GM19239 (cell line): ENCODE measurements at regions not wholly inside any gene's neighbourhood (a gene's known extent, or its start where the extent isn't known, plus 50 kb on each side); places are given as distances from the start of the nearest gene placed in this dataset.

Source experiments
- DNase-seq: peaks from one replicate; pipeline ENCODE4 v3.0.0; 2011; ENCODE audit warnings: low spot score; ENCODE audit not compliant: insufficient read length
- FAIRE-seq: peaks from 2 replicates; lab custom pipeline; 2011; peaks lifted over from hg19 to GRCh38; lab: Jason Lieb, UNC

DNA sequence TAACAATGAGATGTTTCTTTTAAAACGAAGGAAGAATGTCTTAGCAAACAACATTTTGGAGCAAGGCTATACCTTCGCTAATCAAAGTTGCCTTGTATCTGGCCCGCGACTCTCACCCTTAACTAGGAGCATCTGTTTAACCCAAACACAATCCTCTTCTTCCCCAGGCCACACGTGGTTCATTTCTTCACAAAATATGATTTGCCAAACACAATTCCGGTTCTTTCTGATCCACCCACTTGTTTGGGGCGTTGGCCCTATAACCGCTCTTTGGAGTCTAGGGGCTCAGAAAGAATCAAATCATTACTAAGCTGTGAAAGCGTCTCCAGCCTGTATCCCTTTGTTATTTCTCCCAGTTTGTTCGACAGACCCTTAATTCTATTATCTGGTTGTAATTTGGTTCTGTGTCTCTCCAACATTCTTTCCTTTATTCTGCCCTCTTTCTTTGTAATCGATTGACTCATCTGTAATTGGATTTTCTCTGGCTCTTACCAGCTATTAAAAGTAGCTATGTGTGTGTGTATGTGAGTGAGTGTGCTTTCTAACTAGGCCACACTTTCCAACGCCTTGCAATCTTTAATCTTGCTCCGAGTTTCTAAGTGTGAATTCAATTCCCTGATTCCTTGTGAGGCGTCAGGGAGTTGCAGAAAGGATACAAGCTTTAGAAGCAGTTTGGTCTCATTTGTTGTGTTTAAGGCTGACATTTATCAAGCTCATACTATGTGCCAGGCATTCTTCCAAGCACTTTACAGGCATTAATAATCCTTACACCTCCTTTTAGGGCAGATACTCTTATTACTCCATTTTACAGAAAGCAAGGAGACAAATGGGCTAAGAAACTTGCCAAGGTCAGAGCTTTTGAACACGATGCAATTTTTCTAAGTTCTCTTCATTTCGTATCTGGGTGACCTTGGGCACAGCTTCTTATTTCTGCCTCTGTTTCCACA lies 138.6 kb upstream of the CPEB2 start:
- FAIRE-seq (no peak), DNase-seq (no peak)

GRCh38 chr4:14864365-14865030 lies 137.8 kb upstream of the CPEB2 start:
- FAIRE-seq = no peak
- no peak for DNase-seq

DNA sequence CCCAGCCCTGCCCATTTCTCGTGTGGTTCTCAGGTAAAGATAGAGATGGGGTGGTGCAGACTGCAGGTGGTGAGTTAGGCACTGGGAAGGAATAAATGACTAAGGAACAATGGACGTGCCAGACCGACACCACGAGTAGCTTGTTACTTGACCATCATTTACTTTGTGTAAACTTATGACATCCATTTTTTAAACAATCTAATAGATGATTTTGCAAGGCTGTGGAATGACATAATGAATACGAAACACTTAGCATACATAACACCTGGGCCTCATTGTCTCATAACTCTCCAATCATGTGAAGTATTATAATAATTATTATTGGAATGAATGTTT lies 137.3 kb upstream of the CPEB2 start:
- no peak for DNase-seq
- no peak for FAIRE-seq

GRCh38 chr4:14865804-14866203 lies 136.5 kb upstream of the CPEB2 start:
- FAIRE-seq (no peak), DNase-seq (no peak)

DNA sequence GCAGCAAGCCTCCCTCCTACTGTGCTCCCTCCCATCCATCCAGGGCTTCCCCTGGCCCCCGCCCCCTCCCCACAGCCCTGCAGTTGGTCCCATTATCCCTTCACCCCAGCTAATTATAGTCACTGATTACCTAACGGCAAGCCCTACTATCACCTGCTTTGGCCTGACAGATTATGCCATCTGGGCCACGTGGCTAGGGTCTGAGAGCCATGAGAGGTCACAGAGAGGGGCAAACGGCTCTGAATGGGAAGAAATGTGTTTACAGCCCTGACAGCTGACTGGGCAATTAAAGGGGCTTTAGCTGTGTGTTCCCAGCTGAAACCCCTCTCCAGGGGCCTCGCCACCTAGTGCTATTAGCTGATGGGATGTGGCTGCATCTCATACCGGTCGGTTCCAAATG lies 134.4 kb upstream of the CPEB2 start:
- DNase-seq = no peak

GRCh38 chr4:14868426-14869395 lies 133.6 kb upstream of the CPEB2 start:
- DNase-seq = no peak
- peak; percentile 11 for FAIRE-seq

More for the DNA sequence above, 134.4 kb upstream of the CPEB2 start:
- FAIRE-seq = no peak

DNA sequence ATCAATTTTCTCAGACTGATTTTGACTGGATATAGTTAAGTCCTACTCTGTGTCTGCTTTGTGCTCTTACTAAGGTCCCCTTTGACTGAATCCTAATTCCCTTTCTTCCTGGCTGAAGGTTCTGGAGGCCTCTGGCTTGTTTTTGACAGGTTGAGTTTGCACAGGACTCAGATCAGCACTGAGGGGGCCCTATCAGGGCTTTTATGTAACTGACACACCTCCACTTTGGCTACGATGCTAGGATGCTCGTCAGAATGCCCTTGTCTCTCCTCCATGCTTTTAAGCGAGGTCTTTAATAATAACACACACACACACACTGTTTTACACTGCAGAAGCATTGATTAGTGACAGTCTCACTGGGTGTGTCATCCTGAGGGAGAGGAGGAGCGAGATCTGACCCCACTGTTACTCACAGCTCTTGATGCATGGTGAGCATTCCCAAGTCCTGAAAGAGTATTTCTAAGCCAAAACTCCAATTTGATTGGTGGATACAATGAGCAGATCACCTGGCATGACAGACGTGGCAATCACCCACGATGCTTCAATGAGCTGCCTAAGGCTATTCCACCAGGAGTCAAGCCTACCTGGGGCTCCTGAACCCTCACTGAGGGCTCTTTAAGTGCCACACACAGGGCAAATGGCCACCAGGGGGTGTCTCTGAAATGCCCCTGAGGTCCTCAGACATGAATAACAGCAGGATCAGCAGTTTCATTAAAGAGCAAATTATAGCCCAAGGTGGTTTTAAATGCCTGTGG lies 130.4 kb upstream of the CPEB2 start:
- FAIRE-seq (no peak), DNase-seq (no peak)

GRCh38 chr4:14874990-14875389 lies 127.3 kb upstream of the CPEB2 start:
- FAIRE-seq (peak; percentile 42), DNase-seq (no peak)

DNA sequence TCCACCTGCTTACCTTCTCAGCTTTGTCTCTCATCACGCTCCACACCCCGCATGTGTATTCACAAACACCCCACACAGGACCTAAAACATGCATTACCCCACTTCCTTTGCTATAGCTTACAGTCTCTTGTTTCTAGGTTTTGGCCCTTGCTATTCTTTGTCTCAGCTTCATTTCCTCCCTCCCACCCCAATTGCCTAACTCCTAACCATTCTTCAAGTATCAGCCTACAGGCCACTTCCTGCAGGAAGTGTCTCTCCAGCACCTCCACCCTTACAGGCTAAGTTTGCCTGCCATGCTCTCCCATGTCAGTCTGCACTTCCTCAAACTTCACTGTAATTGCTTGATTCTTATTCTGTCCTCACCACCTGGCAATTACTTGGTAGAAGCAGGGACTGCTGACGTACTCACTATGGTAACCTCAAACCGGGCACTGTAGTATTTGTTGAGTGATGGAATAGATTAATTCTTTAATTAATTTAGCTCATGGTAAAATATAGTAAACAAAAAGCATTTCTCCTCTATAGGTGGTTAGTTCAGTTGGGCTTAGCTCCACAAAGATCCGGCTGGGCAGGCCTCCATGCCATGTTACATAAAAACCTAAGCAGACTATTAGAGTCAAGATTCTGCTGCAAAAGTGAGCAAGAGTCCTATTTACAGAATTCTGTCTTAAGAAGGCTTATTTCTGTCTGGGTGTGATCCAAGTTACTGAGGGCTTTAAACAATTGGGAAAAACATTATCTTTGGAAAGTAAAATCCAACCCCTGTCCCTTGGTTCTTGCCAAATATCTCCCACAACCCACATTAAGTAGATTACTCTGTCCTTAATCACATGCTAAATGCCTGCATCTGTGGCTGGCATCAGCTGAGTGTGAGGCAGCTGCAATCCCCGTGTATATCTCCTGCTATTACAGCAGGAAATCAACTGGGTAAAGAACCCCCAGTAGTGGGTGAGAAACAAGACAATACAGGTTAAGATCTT lies 124.7 kb upstream of the CPEB2 start:
- peak; percentile 73 for FAIRE-seq

DNA sequence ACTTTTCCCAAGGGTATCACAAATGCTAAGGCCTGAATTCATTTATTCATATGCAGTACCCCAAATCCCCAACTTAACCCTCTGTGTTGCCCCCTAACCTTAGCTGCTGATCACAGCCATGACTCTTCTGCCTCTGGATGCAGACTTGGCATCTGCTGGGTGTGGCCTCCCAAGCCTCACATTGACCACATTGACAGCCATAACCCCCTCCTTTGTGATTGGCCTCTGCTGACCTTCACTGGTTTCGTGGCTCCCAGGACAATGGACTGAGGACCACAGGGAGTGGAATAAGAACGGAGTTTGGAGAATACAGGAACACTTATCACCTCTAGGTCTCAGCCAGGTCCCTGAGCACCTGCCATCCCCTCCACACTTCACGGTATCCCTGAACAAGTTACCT lies 123.6 kb upstream of the CPEB2 start:
- DNase-seq = no peak
- FAIRE-seq = no peak

More for the DNA sequence above, 124.7 kb upstream of the CPEB2 start:
- no peak for DNase-seq

- DNase-seq (no peak), FAIRE-seq (no peak)
Measured at GRCh38 chr4:14879683-14880082, 122.6 kb upstream of the CPEB2 start.

DNA sequence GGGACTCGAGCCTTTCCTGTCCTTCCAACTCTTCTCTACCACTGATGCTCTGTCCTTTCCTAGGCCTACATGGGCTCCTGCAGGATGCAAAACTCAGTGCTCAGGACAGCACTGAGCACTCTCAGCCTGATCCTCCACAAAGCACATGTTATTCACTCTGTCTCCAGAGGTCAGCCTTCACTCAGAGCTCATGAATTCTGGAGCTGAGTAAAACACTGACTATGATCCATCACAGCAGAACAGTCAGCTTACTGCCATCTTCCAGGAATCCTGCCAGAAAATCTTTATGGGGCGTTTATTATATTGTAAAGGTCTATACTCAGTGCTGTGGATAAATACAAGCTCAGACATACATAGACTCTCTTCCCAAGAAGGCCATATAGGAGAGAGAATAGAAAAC lies 121.5 kb upstream of the CPEB2 start:
- FAIRE-seq = no peak

DNA sequence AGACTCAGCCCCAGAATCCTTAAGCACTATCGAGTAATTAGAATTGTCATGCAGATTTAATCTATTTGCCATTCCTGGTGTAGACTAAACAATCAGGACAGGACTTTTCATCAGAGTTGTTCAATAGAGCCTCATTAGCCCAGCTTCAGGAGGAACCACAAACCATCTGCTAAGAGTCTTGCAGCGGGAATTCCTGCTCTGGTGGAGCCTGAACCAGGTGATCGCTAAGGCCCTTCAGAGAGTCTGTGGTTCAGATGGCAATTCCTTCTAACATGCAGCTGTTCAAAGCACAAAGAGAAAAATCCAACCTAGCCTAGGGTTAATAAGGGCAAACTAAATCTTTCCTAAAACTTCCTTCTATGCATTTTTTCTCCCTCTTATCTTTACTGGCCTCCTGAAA lies 119.1 kb upstream of the CPEB2 start:
- FAIRE-seq = no peak
- no peak for DNase-seq

More for the DNA sequence above, 121.5 kb upstream of the CPEB2 start:
- DNase-seq = no peak

DNA sequence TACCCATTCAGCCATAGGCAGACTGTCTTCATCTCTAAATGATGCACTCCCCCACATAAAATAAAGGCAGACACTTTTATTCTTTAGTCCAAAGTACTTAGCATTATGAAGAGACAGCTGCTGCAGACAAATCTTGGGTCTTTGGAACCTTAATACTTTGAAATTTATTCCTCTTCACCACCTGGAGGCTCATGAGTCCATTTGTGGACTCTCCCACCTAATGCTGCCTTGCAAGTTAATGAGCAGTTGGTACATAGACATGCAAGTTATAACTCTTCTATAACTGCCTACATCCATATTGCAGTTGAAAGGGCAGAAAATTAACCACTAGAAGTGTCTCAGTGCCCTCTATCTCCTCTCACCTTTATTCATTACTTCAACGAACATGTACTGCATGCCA lies 118.6 kb upstream of the CPEB2 start:
- no peak for FAIRE-seq
- DNase-seq = no peak

GRCh38 chr4:14887842-14888433 lies 114.3 kb upstream of the CPEB2 start:
- no peak for FAIRE-seq
- DNase-seq = no peak

DNA sequence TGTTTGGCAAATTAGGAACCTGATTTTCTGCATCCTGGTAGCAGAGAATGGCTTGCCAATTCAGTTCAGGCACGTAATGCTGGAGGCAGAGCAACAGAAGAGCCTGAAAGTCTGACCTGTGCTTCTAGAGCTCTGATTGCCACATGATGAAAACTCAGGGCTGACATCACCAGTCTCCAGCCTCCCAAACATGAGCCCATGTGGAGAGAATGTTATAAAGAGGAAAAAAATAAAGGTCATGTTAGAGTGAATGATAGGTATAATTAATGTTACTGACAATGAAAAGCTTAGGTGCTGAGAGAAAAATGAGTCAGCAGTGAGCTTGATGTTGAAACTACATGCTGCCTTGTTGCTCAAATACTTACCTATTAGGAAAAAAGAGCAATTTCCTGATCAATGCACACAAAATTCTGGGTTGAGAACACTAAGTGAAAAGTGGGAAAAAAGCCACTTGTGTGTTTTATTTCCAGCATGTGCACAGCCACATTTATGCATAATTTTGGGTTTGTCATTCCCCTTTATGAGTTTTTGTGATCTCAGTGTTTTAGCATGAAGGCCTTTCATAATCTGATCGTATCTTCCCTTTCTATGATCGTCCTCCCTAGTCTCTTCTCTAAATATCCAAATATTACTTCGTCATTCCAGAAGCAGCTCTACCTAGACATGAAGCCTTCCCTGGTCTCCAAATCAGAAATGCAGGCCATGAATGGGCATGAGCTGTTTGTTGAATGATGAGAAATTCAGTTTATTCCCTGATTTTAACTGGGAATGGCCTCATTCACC lies 113.3 kb upstream of the CPEB2 start:
- DNase-seq (no peak), FAIRE-seq (no peak)

DNA sequence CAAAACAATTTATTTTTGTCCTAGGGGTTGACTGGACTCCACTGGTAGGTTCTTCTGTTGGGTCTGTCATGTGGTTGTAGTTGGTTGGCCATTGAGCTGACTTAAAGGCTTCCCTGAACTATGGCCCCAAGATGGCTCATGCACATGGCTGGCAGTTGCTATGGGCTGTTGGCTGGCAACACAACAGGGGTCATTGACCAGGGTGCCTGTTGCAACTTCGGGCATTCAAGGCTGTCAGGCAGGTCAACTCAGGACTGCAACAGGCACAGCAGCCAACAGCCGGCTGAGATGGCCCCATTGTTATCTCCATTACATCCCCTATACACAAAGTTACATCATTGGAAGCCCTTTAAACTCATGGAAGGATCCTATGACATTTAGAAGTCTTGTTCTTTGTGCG lies 109.7 kb upstream of the CPEB2 start:
- FAIRE-seq = no peak
- no peak for DNase-seq
